ENCODE measurements at regions not wholly inside any gene's neighbourhood (a gene's known extent, or its start where the extent isn't known, plus 50 kb on each side); places are given as distances from the start of the nearest gene placed in this dataset.

DNA sequence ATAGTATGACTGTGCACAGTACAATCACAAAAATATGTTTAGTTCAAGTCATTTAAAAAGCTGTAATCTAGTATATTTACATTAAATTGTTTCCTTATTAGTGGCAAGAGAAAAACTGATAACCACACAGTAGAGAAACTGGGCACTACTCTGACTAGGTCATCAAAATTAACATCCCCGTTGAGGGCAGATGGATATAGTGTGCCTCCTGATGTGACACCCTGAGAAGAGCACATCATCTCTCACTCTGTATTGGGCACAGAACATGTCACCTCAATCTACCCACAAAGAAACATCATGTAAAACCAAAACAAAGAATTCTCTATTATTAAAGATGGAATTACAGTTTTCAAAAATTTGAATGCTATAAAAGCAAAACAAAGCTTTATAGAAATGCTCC, 221.9 kb upstream of the NANOGP8 start:
- TF ChIP-seq, protein P1, sequence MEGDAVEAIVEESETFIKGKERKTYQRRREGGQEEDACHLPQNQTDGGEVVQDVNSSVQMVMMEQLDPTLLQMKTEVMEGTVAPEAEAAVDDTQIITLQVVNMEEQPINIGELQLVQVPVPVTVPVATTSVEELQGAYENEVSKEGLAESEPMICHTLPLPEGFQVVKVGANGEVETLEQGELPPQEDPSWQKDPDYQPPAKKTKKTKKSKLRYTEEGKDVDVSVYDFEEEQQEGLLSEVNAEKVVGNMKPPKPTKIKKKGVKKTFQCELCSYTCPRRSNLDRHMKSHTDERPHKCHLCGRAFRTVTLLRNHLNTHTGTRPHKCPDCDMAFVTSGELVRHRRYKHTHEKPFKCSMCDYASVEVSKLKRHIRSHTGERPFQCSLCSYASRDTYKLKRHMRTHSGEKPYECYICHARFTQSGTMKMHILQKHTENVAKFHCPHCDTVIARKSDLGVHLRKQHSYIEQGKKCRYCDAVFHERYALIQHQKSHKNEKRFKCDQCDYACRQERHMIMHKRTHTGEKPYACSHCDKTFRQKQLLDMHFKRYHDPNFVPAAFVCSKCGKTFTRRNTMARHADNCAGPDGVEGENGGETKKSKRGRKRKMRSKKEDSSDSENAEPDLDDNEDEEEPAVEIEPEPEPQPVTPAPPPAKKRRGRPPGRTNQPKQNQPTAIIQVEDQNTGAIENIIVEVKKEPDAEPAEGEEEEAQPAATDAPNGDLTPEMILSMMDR (IDR thresholded peaks at IDR 0.05; ENCODE audit: insufficient read depth, low read length, poor library complexity, severe bottlenecking), result no peak
- TF ChIP-seq EZH2phosphoT487 (conservative IDR thresholded peaks at IDR 0.05; ENCODE audit: low read length), result no peak

Measured in SU-DHL-6 (cell line).